Lower leg skin (tissue), 3 donors: ENCODE measurements at regions not wholly inside any gene's neighbourhood (a gene's known extent, or its start where the extent isn't known, plus 50 kb on each side); places are given as distances from the start of the nearest gene placed in this dataset.

ENCODE experiments used
- CTCF ChIP-seq, 3 donors: fragments of 450-650 bp; IDR thresholded peaks; one replicate each; pipeline ENCODE4 v1.5.1; 2016; ENCODE audit warnings: antibody characterized with exemption in 3 of 3, mild to moderate bottlenecking in 3 of 3, moderate library complexity in 2 of 3
- POLR2A ChIP-seq, 2 donors: fragments of 450-650 bp; IDR thresholded peaks; one replicate each; pipeline ENCODE4 v1.6.1; 2016 to 2017; ENCODE audit warnings: antibody characterized with exemption in 2 of 2, mild to moderate bottlenecking in 1 of 2, moderate library complexity in 1 of 2

GRCh38 chr13:64459778-64460177 lies 2770.4 kb downstream of the PCDH9 start:
- TF ChIP-seq CTCF (IDR thresholded peaks at IDR 0.05) (no peak), POLR2A (IDR thresholded peaks at IDR 0.05) (no peak)
